WTC11 (cell line): ENCODE measurements at regions not wholly inside any gene's neighbourhood (a gene's known extent, or its start where the extent isn't known, plus 50 kb on each side); places are given as distances from the start of the nearest gene placed in this dataset.

Source experiments
- ESRRA ChIP-seq: sonication (generic); formaldehyde crosslinking; IDR thresholded peaks from 2 replicates; pipeline ENCODE4 v1.8.1; 2022; ENCODE audit warnings: mild to moderate bottlenecking, missing genetic modification reagents, borderline replicate concordance
- SP1 ChIP-seq: sonication (generic); formaldehyde crosslinking; conservative IDR thresholded peaks from 2 replicates; pipeline ENCODE4 v1.8.1; 2022; ENCODE audit warnings: missing genetic modification reagents
- ZNF263 ChIP-seq: sonication (generic); formaldehyde crosslinking; IDR thresholded peaks from 2 replicates; pipeline ENCODE4 v1.8.1; 2022; ENCODE audit warnings: low read depth, mild to moderate bottlenecking, moderate library complexity, missing genetic modification reagents
- TF ChIP-seq, protein P1 (sequence below): fragments of 200-600 bp; IDR thresholded peaks from 2 replicates; pipeline ENCODE4 v1.8.0; 2022; ENCODE audit warnings: antibody characterized with exemption
- TF ChIP-seq, protein P2 (sequence below): sonication (generic); formaldehyde crosslinking; conservative IDR thresholded peaks from 2 replicates; pipeline ENCODE4 v1.8.1; 2022; ENCODE audit warnings: mild to moderate bottlenecking, missing genetic modification reagents

DNA sequence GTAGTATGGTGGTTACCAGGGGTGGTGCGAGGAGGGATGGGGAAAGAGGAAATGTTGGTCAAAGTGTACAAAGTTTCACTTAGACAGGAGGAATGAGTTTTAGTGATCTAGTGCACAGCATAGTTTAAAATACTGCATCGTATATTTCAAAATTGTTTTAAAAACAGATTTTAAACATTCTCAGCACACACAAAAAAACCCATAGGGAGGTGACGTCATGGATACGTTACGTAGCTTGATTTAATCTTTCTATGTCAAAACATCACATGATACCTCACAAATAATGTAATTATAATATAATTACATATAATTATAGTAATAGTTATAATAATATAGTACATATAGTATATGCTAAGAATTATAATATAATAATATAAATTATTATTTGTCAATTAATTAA, 614.2 kb downstream of the TMEM114 start:
- TF ChIP-seq, protein P1, sequence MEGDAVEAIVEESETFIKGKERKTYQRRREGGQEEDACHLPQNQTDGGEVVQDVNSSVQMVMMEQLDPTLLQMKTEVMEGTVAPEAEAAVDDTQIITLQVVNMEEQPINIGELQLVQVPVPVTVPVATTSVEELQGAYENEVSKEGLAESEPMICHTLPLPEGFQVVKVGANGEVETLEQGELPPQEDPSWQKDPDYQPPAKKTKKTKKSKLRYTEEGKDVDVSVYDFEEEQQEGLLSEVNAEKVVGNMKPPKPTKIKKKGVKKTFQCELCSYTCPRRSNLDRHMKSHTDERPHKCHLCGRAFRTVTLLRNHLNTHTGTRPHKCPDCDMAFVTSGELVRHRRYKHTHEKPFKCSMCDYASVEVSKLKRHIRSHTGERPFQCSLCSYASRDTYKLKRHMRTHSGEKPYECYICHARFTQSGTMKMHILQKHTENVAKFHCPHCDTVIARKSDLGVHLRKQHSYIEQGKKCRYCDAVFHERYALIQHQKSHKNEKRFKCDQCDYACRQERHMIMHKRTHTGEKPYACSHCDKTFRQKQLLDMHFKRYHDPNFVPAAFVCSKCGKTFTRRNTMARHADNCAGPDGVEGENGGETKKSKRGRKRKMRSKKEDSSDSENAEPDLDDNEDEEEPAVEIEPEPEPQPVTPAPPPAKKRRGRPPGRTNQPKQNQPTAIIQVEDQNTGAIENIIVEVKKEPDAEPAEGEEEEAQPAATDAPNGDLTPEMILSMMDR, result no peak
- TF ChIP-seq ZNF263 (CRISPR knock-in tag) (no peak), SP1 (CRISPR knock-in tag) (no peak), ESRRA (CRISPR knock-in tag) (no peak)
- TF ChIP-seq, protein P2, sequence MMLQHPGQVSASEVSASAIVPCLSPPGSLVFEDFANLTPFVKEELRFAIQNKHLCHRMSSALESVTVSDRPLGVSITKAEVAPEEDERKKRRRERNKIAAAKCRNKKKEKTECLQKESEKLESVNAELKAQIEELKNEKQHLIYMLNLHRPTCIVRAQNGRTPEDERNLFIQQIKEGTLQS (CRISPR knock-in tag), result no peak
